ENCODE measurements at regions not wholly inside any gene's neighbourhood (a gene's known extent, or its start where the extent isn't known, plus 50 kb on each side); places are given as distances from the start of the nearest gene placed in this dataset.
"Not testable (repeated sequence)": the region's sequence is repeated elsewhere in the genome, so short reads cannot be mapped to it uniquely, and the experiment has no call there.

DNA sequence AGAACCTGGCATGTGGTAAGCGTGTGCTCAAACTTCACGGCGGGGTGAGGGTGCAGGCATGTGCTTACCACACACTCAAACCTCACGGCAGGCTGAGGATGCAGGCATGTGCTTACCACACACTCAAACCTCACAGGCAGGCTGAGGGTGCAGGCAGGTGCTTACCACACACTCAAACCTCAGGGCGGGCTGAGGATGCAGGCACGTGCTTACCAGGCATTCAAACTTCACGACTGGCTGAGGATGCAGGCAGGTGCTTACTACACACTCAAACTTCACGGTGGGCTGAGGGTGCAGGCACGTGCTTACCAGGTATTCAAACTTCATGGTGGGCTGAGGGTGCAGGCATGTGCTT is 105.0 kb upstream of the ALKAL2 start:
- DNase-seq, result no peak

DNA sequence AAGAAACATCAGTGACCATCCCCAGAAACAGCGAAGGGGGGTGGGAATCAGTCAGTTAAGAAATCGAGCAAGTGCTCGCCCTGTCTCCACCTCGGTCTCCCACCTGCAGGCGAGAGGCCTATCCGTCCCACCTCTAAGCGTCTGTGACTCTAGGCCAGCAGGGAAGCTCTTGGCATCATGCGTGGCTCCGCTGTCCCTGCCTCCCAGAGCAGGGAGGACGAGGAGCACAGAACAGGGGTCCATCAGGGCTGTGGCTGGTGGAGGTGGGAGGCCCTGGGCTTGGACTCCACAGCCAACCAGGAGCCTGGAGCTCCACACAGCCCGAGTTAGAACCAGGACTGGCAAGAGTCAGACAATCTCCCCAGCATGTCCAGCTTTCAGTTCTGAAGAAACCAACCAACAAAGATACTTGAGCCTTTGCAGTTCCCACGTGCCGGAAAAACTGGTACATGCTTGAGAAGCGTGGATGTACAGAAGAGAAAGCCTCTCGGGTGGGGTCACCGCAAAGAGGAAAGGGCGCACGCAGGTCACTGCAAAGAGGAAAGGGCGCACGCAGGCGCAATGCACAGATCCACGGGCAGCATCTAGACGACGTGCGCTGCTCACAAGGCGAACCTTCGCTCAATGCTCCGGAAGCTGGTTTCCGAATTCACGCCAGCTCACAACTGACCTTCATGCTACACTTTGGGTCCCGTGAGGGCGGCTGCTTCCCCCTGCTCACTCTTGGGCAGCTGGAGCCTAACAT is 104.5 kb upstream of the ALKAL2 start:
- no peak for DNase-seq

DNA sequence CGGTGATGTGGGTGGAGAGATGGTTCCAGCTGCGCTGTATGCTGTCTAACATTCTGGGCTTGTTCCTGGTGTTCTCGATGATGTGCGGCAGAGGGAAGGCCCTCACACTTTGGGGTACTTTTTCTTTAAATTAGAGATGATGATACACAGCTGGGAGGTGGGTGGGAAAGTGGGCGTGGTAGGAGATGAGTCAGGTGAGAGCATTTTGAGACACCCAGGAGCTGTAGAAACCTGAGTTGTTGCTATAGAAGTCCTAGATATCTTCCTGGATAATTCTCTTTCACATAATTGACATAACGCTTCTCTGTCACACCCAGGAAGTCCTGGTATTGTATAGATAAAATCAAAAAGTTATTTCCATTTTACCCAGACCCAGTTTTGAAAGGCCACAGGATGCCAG is 103.8 kb upstream of the ALKAL2 start:
- no peak for DNase-seq

DNA sequence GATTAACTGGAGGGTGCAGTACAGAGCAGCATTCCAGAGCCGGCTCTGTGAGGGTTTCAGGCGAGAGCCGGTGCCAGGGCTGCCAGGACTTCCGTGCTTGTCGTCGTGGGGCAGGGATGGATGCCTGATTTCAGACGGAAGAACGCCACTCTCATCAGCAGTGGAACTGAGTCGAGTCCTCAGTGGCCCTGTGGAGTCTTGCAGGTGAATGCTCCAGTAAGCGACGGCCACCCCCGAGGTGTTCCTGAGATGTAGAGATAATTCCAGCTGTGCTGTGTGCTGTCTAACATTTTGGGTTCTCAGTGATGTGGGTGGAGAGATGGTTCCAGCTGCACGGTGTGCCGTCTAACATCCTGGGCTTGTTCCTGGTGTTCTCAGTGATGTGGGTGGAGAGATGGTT is 103.1 kb upstream of the ALKAL2 start:
- no peak for DNase-seq

DNA sequence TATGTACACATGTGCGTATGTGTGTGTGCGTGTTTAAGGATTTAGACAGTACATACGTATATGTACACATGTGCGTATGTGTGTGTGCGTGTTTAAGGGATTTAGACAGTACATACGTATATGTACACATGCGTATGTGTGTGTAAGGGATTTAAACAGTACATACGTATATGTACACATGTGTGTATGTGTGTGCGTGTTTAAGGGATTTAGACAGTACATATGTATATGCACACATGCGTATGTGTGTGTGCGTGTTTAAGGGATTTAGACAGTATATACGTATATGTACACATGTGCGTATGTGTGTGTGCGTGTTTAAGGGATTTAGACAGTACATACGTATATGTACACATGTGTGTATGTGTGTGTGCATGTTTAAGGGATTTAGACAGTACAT is 102.1 kb upstream of the ALKAL2 start:
- not testable (repeated sequence) for DNase-seq

GRCh38 chr2:388752-389151 is 100.9 kb upstream of the ALKAL2 start:
- not testable (repeated sequence) for DNase-seq

DNA sequence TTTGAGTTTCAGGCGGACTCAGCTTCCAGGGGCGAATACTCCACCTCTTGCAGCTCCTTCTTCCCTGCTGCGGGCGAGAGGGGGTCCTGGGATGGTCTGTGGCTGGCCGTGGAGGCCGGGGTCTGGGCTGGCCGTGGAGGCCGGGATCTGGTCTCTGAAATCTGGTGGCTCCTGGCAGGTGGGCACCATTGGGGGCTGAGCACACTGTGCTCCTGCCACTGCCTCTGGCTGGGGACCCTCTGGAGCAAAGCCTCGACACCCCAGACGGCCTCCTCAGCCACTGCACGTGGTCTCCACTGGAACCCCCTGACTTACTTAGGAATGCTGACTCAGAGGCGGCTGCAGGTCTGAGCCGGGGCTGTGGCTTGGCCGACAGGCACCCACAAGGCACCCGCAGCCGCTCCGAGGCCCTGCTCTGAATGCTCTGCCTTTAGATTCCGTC is 100.1 kb upstream of the ALKAL2 start:
- DNase-seq, result no peak

DNA sequence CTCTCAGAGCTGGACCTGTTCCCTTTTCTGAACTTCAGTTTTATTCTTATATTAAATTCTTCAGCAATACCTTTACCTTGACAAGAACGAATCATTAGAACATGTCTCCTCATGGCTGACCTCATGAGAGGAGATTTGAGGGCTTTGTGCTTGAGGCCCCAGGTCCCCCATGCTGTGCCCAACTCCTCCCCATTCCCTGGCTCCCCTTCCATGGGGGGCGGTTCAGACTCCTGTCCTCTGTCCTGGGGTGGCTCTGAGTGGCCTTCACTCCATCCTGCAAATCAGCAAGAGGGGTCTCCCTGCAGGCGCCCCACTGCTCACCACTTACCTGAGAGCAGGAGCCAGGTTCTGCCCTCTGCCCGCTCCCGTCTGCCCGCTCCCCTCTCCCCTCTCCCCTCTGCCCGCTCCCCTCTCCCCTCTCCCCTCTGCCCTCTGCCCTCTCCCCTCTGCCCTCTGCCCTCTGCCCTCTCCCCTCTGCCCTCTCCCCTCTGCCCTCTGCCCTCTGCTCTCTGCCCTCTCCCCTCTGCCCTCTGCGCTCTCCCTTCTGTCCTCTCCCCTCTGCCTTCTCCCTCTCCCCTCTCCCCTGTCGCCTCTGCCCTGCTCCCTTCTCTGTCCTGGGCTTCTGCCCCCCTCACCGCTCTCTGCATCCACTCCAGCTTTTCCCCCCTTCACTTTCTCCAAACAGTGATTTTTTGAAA is 98.7 kb upstream of the ALKAL2 start:
- DNase-seq, result no peak

DNA sequence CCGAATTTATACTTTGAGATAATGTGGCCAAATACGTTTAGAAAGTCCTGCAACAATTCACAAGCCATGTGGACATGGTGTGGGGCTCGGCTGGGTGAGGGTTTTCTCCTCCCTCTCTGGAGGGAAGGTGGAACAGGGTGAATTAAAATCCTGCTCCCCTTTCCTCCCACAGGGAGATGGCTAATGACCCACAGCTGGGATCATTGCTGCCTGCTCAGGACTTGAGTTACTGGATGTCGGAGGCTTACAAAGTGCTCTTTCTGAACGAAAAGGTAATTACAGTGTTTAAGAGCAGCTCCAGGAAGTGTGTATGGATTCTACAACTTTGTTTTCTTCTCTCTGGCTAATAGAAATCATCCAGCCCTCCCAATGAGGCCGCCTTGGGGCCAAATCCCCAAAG is 97.9 kb upstream of the ALKAL2 start:
- DNase-seq, result no peak

GRCh38 chr2:385061-385460 is 97.2 kb upstream of the ALKAL2 start:
- DNase-seq, result no peak

DNA sequence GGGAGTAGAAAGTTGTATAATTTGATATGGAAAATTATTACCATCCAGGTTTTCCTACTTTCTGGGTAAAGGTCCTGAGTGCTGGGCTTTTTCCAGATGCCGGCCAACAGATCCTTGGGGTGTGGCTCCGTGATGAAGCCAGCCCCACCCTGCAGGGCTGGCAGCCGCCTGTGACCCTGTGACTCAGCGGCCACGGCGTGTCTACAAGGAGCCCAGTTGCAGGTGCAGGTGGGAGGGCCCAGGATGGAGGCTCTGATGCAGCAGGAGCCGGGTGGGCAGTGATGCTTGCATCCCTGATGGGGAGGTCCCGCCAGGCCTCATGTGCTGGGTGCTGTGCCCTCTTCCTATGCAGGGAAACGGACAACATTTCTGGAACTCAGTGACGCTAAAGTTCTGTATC is 96.0 kb upstream of the ALKAL2 start:
- DNase-seq, result no peak

GRCh38 chr2:383178-383577 is 95.3 kb upstream of the ALKAL2 start:
- DNase-seq, result no peak

DNA sequence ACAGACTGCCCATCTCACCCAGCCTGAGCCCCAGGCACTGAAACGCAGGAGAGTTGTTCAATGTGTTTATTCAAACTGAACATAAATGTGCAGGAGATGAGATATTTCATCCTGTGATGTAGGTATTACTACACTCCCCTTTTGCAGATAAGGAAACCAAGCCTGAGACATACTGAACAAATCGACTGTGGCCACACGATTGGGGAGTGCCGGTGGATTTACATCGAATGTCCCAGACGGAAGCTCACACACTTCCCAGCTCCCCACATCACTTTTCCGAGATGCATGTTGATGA is 94.8 kb upstream of the ALKAL2 start:
- DNase-seq, result no peak

DNA sequence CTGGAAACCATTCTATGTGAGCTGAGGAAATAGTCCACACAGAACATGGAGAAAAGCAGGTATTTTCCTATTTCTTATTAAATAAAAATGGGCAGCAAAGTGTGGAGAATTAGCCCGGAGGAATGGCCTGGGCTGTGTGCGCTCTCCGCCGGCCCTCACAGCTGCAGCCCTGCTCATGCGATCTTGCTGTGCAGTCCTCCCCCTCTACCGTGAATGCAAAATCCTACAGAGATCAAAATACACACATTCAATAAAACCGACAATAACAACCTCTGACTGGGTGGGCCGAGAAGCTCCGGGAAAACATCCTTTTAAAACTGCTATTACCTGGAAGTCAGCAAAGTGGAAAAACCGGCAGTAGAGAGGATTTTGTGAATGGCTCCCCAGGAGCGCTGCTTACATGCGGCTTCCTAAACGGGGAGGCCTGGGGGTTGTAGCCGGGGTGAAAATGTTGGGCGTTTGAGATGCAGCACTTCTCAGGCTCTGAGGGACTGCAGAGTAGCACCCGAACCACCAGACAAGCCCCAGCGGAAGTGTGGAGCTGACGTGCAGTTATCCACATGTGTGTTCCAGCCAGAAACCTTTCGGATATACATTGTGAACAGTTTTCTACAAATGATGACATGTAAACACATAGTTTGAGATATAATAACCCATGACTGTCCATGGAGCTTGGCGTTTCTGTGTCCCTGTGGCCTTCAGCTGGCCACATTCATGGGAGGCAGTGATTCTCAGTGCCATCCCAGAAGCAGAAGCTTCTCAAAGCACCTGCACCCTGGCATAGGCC is 94.2 kb upstream of the ALKAL2 start:
- DNase-seq, result no peak

GRCh38 chr2:381181-381580 is 93.3 kb upstream of the ALKAL2 start:
- DNase-seq, result no peak

- no peak for DNase-seq
Measured at GRCh38 chr2:380772-381171, 92.9 kb upstream of the ALKAL2 start.

- no peak for DNase-seq
Measured at GRCh38 chr2:380221-380620, 92.3 kb upstream of the ALKAL2 start.

GRCh38 chr2:379778-380177 is 91.9 kb upstream of the ALKAL2 start:
- DNase-seq, result no peak

GRCh38 chr2:378364-378763 is 90.5 kb upstream of the ALKAL2 start:
- no peak for DNase-seq

GRCh38 chr2:377414-377813 is 89.5 kb upstream of the ALKAL2 start:
- no peak for DNase-seq

GRCh38 chr2:375956-376307 is 88.0 kb upstream of the ALKAL2 start:
- DNase-seq, result no peak

DNA sequence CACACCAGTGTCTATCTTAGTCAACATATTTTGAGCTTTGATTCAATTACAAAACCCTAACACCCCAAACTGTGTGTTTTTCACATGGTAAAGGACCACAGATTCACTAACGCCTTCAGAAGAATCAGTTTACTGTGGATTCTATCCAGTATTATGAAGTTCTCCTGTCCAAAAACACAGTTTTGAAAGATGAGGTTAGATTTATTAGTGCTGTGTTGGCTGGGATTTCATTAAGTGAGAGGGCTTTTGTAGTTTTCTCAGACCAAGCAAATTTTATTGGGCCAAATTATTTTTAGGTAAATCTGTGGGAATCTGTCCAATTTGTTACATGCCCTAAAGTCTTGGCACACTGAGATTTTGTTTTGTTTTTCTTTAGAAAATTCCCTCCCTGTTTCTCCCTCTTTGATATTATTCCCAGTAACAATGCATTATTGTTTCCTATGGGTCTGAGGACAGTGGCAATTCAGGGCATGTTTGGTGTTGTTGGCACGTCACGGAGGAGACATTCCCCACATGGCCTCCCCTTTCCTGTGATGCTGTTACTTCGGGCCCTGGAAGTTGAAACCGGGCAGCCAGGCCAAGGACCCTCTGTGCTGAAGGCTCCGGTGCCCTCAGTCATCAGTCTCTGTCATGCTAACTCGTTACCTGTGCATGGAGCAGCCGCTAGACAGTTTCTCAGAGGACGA is 87.5 kb upstream of the ALKAL2 start:
- no peak for DNase-seq

DNA sequence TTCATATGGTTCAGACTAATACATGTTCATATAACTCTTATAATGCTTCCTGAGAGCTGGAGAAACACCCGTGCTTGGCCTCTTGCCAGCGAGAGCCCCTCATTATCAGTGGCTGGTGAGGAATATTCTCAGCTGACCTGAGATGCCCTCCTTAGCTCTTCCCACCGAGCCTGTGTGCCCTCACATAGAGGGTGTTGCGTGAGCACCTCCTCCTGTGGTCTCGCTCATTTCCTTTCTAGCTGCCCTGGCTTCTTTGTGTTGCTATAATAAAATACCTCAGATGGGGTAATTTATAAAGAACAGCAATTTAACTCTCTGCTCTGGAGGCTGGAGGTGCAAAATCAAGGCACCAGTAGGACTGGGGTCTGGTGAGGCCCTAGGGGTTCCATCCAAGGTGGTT is 80.5 kb upstream of the ALKAL2 start:
- no peak for DNase-seq

DNA sequence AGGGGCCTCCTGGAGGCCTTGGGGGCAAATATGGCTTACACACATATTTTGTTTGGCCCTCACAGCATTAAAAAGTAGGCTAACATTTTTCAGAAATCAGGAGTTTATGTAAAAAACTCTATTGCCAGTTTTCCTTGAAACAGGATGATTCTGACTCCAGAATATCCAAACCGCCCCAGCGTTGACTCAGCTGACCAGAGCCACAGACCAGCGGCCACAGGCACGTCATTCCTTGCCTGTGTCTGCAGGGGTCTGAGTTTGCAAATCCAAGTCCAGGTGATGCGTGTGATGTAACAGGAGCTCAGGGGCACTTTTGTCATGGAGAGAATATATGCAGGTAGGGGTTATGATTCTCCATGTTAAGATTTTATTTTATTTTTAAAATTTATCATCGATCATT is 79.4 kb upstream of the ALKAL2 start:
- no peak for DNase-seq

Data from CD4-positive, alpha-beta T cell treated with Interleukin-10 for 1 hour (primary cell).